GM23338 (cell line): ENCODE measurements at regions not wholly inside any gene's neighbourhood (a gene's known extent, or its start where the extent isn't known, plus 50 kb on each side); places are given as distances from the start of the nearest gene placed in this dataset.

Experiments
- ATAC-seq: fragments of 200-7000 bp; cut with Tn5 transposase; 3 replicates; pipeline ENCODE4 v1.9.1; 2020
- DNase-seq: peaks from one replicate; pipeline ENCODE4 v3.0.0-alpha.2; 2015; ENCODE audit warnings: low spot score
- H2AFZ ChIP-seq: fragments of 200-600 bp; sonication (generic); 2 replicates; pipeline ENCODE4 v1.8.0; 2016; ENCODE audit warnings: antibody characterized with exemption, mild to moderate bottlenecking, moderate library complexity
- H3F3A ChIP-seq: fragments of 200-600 bp; sonication (generic); replicated peaks from 2 replicates; pipeline ENCODE4 v1.8.0; 2017; ENCODE audit warnings: antibody characterized with exemption, mixed run types, low read depth
- H3K27ac ChIP-seq: fragments of 200-600 bp; sonication (generic); 2 replicates; pipeline ENCODE4 v1.6.1; 2016; ENCODE audit warnings: low read depth
- H3K27me3 ChIP-seq: fragments of 200-600 bp; sonication (generic); 2 replicates; pipeline ENCODE4 v1.8.0; 2016; ENCODE audit warnings: mild to moderate bottlenecking, mixed run types, moderate library complexity; ENCODE audit not compliant: insufficient read depth
- H3K36me3 ChIP-seq: fragments of 200-600 bp; sonication (generic); 2 replicates; pipeline ENCODE4 v1.8.0; 2016; ENCODE audit warnings: mild to moderate bottlenecking; ENCODE audit not compliant: insufficient read depth
- H3K4me1 ChIP-seq: fragments of 200-600 bp; sonication (generic); 2 replicates; pipeline ENCODE4 v1.8.0; 2016; ENCODE audit warnings: mild to moderate bottlenecking, moderate library complexity; ENCODE audit not compliant: insufficient read depth
- H3K4me2 ChIP-seq: fragments of 200-600 bp; sonication (generic); 2 replicates; pipeline ENCODE4 v1.7.1; 2017; ENCODE audit warnings: mixed run types
- H3K4me3 ChIP-seq: fragments of 200-600 bp; sonication (generic); 2 replicates; pipeline ENCODE4 v1.6.1; 2016; ENCODE audit warnings: mixed run types
- H3K79me2 ChIP-seq: fragments of 200-600 bp; sonication (generic); replicated peaks from 2 replicates; pipeline ENCODE4 v1.8.0; 2017; ENCODE audit warnings: mild to moderate bottlenecking; ENCODE audit not compliant: insufficient read depth
- H3K9me2 ChIP-seq: fragments of 200-600 bp; sonication (generic); 2 replicates; pipeline ENCODE4 v1.8.0; 2017; ENCODE audit not compliant: insufficient read depth
- H4K20me1 ChIP-seq: fragments of 200-600 bp; sonication (generic); replicated peaks from 2 replicates; pipeline ENCODE4 v1.8.0; 2017; ENCODE audit warnings: mild to moderate bottlenecking; ENCODE audit not compliant: insufficient read depth
- H3K27ac Mint-ChIP-seq: 2 replicates; pipeline ENCODE4 v1.8.0; 2020; ENCODE audit warnings: inconsistent platforms, mild to moderate bottlenecking, moderate library complexity, mixed read lengths
- H3K27me3 Mint-ChIP-seq: 3 replicates; pipeline ENCODE4 v1.8.0; 2022; ENCODE audit warnings: low read depth, mild to moderate bottlenecking, moderate library complexity, mixed read lengths, inconsistent platforms; ENCODE audit not compliant: insufficient read depth, poor library complexity
- H3K36me3 Mint-ChIP-seq: 3 replicates; pipeline ENCODE4 v1.8.0; 2021; ENCODE audit warnings: low read depth, mild to moderate bottlenecking, inconsistent platforms, moderate library complexity, mixed read lengths
- H3K4me1 Mint-ChIP-seq: 3 replicates; pipeline ENCODE4 v1.8.0; 2020; ENCODE audit warnings: mild to moderate bottlenecking, inconsistent platforms, mixed read lengths
- H3K4me3 Mint-ChIP-seq: 3 replicates; pipeline ENCODE4 v1.8.0; 2021; ENCODE audit warnings: moderate library complexity, mild to moderate bottlenecking, inconsistent platforms, mixed read lengths
- H3K9me3 Mint-ChIP-seq: 3 replicates; pipeline ENCODE4 v1.8.0; 2020; ENCODE audit warnings: moderate library complexity, mild to moderate bottlenecking, inconsistent platforms, mixed read lengths
- CREB1 ChIP-seq: fragments of 250-450 bp; sonication (Bioruptor Pico); IDR thresholded peaks from 2 replicates; pipeline ENCODE4 v1.5.0; 2020; ENCODE audit warnings: low read depth, mild to moderate bottlenecking, moderate library complexity
- ETS1 ChIP-seq: IDR thresholded peaks from 2 replicates; pipeline ENCODE4 v1.6.1; 2016; ENCODE audit warnings: antibody characterized with exemption
- EZH2 ChIP-seq: fragments of 200-600 bp; sonication (generic); IDR thresholded peaks from one replicate; pipeline ENCODE4 v1.8.0; 2017; ENCODE audit warnings: antibody characterized with exemption, mild to moderate bottlenecking, low read depth; ENCODE audit not compliant: unreplicated experiment
- EZH2phosphoT487 ChIP-seq: fragments of 200-600 bp; sonication (generic); IDR thresholded peaks from one replicate; pipeline ENCODE4 v1.8.1; 2018; ENCODE audit warnings: antibody characterized with exemption; ENCODE audit not compliant: unreplicated experiment
- JUNB ChIP-seq: IDR thresholded peaks from one replicate; pipeline ENCODE4 v1.6.1; 2016; ENCODE audit warnings: antibody characterized with exemption; ENCODE audit not compliant: unreplicated experiment
- NANOG ChIP-seq: IDR thresholded peaks from 2 replicates; pipeline ENCODE4 v1.6.1; 2016; ENCODE audit warnings: antibody characterized with exemption, borderline replicate concordance
- POLR2AphosphoS5 ChIP-seq: IDR thresholded peaks from 2 replicates; pipeline ENCODE4 v1.6.1; 2016; ENCODE audit warnings: antibody characterized with exemption, low read depth
- STAT1 ChIP-seq: IDR thresholded peaks from one replicate; pipeline ENCODE4 v1.6.1; 2016; ENCODE audit warnings: antibody characterized with exemption; ENCODE audit not compliant: unreplicated experiment
- ZNF114 ChIP-seq: fragments of 250-450 bp; sonication (Bioruptor Pico); IDR thresholded peaks from 2 replicates; pipeline ENCODE4 v1.5.0; 2020; ENCODE audit warnings: mild to moderate bottlenecking, moderate library complexity
- ZNF331 ChIP-seq: fragments of 250-450 bp; sonication (Bioruptor Pico); IDR thresholded peaks from 2 replicates; pipeline ENCODE4 v1.5.0; 2020; ENCODE audit warnings: low read depth, mild to moderate bottlenecking, moderate library complexity
- TF ChIP-seq, protein P1 (sequence below): fragments of 250-450 bp; sonication (Bioruptor Pico); IDR thresholded peaks from 2 replicates; pipeline ENCODE4 v1.5.0; 2020; ENCODE audit warnings: mild to moderate bottlenecking, moderate library complexity
- TF ChIP-seq, protein P2 (sequence below): IDR thresholded peaks from one replicate; pipeline ENCODE4 v1.6.1; 2018; ENCODE audit warnings: antibody characterized with exemption; ENCODE audit not compliant: unreplicated experiment

DNA sequence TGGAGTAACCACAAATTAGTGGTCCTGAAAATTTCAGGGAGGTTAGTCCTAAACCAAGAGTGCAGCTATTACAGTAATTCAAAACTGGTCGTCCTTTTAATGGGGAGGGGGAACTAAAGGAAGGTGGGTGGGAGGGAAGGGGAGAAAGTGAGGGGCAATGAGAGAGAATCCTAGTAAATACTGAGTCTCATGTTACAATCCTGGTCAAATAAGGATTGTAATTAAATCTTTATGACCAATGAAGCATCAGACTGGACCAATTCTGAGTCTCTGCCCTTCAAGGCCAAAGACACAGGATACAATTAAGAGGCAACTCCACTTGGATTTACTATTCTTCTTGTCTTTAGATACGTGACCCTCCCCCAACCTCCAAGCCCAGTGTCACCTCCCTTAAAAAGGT is 262.9 kb downstream of the BCL11A start:
- Histone ChIP-seq H3K36me3 (no peaks in the 10 kb centered on the region), H3K4me3 (no peak overlapping the region), H3K79me2 (no peaks in the 10 kb centered on the region), H3K27me3 (no peaks in the 10 kb centered on the region), H3K9me2 (no peaks in the 10 kb centered on the region), H4K20me1 (no peaks in the 10 kb centered on the region), H2AFZ (no peak overlapping the region), H3K4me2 (no peak overlapping the region), H3K4me1 (peaks cover 4% of the 10 kb centered on the region; the same call in 1 of the 2 replicates), H3F3A (no peaks in the 10 kb centered on the region), H3K27ac (no peak overlapping the region)
- H3K4me1 Mint-ChIP-seq, result peaks cover 22% of the 10 kb centered on the region
- ATAC-seq (no peak), DNase-seq (peak; percentile 15)
- TF ChIP-seq ZNF114 (CRISPR knock-in tag), result no peak
- no peaks in the 10 kb centered on the region; the same call in 2 of the 3 replicates for H3K9me3 Mint-ChIP-seq
- no peak overlapping the region for H3K27ac Mint-ChIP-seq
- peaks cover 5% of the 10 kb centered on the region for H3K27me3 Mint-ChIP-seq
- H3K36me3 Mint-ChIP-seq, result no peaks in the 10 kb centered on the region
- H3K4me3 Mint-ChIP-seq, result no peak overlapping the region

- no peak overlapping the region for H2AFZ ChIP-seq
- H3K4me3 ChIP-seq, result no peak overlapping the region
- ATAC-seq (peak; percentile 32), DNase-seq (no peak)
- no peaks in the 10 kb centered on the region for H3F3A ChIP-seq
- no peaks in the 10 kb centered on the region for H3K36me3 ChIP-seq
- H3K27me3 Mint-ChIP-seq, result peaks cover 4% of the 10 kb centered on the region
- no peaks in the 10 kb centered on the region for H3K36me3 Mint-ChIP-seq
- H3K27me3 ChIP-seq, result no peaks in the 10 kb centered on the region
- no peak overlapping the region for H3K27ac Mint-ChIP-seq
- no peaks in the 10 kb centered on the region for H3K79me2 ChIP-seq
- H3K4me1 Mint-ChIP-seq, result peaks cover 19% of the 10 kb centered on the region
- H4K20me1 ChIP-seq, result no peaks in the 10 kb centered on the region
- H3K4me2 ChIP-seq, result no peak overlapping the region
- peaks cover 1% of the 10 kb centered on the region; the same call in 1 of the 2 replicates for H3K4me1 ChIP-seq
- no peak overlapping the region for H3K27ac ChIP-seq
- no peak overlapping the region for H3K4me3 Mint-ChIP-seq
- H3K9me2 ChIP-seq, result no peaks in the 10 kb centered on the region
- no peaks in the 10 kb centered on the region for H3K9me3 Mint-ChIP-seq
- no peak for TF ChIP-seq ZNF331
- TF ChIP-seq, protein P1, sequence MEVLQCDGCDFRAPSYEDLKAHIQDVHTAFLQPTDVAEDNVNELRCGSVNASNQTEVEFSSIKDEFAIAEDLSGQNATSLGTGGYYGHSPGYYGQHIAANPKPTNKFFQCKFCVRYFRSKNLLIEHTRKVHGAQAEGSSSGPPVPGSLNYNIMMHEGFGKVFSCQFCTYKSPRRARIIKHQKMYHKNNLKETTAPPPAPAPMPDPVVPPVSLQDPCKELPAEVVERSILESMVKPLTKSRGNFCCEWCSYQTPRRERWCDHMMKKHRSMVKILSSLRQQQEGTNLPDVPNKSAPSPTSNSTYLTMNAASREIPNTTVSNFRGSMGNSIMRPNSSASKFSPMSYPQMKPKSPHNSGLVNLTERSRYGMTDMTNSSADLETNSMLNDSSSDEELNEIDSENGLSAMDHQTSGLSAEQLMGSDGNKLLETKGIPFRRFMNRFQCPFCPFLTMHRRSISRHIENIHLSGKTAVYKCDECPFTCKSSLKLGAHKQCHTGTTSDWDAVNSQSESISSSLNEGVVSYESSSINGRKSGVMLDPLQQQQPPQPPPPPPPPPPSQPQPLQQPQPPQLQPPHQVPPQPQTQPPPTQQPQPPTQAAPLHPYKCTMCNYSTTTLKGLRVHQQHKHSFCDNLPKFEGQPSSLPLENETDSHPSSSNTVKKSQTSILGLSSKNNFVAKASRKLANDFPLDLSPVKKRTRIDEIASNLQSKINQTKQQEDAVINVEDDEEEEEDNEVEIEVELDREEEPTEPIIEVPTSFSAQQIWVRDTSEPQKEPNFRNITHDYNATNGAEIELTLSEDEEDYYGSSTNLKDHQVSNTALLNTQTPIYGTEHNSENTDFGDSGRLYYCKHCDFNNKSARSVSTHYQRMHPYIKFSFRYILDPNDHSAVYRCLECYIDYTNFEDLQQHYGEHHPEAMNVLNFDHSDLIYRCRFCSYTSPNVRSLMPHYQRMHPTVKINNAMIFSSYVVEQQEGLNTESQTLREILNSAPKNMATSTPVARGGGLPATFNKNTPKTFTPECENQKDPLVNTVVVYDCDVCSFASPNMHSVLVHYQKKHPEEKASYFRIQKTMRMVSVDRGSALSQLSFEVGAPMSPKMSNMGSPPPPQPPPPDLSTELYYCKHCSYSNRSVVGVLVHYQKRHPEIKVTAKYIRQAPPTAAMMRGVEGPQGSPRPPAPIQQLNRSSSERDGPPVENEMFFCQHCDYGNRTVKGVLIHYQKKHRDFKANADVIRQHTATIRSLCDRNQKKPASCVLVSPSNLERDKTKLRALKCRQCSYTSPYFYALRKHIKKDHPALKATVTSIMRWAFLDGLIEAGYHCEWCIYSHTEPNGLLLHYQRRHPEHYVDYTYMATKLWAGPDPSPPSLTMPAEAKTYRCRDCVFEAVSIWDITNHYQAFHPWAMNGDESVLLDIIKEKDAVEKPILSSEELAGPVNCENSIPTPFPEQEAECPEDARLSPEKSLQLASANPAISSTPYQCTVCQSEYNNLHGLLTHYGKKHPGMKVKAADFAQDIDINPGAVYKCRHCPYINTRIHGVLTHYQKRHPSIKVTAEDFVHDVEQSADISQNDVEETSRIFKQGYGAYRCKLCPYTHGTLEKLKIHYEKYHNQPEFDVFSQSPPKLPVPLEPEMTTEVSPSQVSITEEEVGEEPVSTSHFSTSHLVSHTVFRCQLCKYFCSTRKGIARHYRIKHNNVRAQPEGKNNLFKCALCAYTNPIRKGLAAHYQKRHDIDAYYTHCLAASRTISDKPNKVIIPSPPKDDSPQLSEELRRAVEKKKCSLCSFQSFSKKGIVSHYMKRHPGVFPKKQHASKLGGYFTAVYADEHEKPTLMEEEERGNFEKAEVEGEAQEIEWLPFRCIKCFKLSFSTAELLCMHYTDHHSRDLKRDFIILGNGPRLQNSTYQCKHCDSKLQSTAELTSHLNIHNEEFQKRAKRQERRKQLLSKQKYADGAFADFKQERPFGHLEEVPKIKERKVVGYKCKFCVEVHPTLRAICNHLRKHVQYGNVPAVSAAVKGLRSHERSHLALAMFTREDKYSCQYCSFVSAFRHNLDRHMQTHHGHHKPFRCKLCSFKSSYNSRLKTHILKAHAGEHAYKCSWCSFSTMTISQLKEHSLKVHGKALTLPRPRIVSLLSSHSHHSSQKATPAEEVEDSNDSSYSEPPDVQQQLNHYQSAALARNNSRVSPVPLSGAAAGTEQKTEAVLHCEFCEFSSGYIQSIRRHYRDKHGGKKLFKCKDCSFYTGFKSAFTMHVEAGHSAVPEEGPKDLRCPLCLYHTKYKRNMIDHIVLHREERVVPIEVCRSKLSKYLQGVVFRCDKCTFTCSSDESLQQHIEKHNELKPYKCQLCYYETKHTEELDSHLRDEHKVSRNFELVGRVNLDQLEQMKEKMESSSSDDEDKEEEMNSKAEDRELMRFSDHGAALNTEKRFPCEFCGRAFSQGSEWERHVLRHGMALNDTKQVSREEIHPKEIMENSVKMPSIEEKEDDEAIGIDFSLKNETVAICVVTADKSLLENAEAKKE (CRISPR knock-in tag), result no peak
- TF ChIP-seq EZH2phosphoT487, result no peak
- TF ChIP-seq POLR2AphosphoS5, result no peak
- no peak for TF ChIP-seq EZH2
- TF ChIP-seq JUNB, result no peak
- no peak for TF ChIP-seq ETS1
- no peak for TF ChIP-seq CREB1 (CRISPR knock-in tag)
- TF ChIP-seq, protein P2, sequence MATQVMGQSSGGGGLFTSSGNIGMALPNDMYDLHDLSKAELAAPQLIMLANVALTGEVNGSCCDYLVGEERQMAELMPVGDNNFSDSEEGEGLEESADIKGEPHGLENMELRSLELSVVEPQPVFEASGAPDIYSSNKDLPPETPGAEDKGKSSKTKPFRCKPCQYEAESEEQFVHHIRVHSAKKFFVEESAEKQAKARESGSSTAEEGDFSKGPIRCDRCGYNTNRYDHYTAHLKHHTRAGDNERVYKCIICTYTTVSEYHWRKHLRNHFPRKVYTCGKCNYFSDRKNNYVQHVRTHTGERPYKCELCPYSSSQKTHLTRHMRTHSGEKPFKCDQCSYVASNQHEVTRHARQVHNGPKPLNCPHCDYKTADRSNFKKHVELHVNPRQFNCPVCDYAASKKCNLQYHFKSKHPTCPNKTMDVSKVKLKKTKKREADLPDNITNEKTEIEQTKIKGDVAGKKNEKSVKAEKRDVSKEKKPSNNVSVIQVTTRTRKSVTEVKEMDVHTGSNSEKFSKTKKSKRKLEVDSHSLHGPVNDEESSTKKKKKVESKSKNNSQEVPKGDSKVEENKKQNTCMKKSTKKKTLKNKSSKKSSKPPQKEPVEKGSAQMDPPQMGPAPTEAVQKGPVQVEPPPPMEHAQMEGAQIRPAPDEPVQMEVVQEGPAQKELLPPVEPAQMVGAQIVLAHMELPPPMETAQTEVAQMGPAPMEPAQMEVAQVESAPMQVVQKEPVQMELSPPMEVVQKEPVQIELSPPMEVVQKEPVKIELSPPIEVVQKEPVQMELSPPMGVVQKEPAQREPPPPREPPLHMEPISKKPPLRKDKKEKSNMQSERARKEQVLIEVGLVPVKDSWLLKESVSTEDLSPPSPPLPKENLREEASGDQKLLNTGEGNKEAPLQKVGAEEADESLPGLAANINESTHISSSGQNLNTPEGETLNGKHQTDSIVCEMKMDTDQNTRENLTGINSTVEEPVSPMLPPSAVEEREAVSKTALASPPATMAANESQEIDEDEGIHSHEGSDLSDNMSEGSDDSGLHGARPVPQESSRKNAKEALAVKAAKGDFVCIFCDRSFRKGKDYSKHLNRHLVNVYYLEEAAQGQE, result no peak
- TF ChIP-seq STAT1, result no peak
- no peak for TF ChIP-seq NANOG
These were observed 267.7 kb downstream of the BCL11A start for GRCh38 chr2:60285626-60286316.
